ENCODE measurements at regions not wholly inside any gene's neighbourhood (a gene's known extent, or its start where the extent isn't known, plus 50 kb on each side); places are given as distances from the start of the nearest gene placed in this dataset.

GRCh38 chr6:149127212-149127611 lies 190.3 kb upstream of the TAB2 start:
- DNase-seq (ENCODE audit: low read depth) = peak; percentile 66
- TF ChIP-seq, protein P1, sequence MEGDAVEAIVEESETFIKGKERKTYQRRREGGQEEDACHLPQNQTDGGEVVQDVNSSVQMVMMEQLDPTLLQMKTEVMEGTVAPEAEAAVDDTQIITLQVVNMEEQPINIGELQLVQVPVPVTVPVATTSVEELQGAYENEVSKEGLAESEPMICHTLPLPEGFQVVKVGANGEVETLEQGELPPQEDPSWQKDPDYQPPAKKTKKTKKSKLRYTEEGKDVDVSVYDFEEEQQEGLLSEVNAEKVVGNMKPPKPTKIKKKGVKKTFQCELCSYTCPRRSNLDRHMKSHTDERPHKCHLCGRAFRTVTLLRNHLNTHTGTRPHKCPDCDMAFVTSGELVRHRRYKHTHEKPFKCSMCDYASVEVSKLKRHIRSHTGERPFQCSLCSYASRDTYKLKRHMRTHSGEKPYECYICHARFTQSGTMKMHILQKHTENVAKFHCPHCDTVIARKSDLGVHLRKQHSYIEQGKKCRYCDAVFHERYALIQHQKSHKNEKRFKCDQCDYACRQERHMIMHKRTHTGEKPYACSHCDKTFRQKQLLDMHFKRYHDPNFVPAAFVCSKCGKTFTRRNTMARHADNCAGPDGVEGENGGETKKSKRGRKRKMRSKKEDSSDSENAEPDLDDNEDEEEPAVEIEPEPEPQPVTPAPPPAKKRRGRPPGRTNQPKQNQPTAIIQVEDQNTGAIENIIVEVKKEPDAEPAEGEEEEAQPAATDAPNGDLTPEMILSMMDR (IDR thresholded peaks at IDR 0.05; ENCODE audit: low read length, missing control alignments) = no peak
- H3K4me3 ChIP-seq (replicated peaks; ENCODE audit: low read depth, low read length) = no peak overlapping the region

DNA sequence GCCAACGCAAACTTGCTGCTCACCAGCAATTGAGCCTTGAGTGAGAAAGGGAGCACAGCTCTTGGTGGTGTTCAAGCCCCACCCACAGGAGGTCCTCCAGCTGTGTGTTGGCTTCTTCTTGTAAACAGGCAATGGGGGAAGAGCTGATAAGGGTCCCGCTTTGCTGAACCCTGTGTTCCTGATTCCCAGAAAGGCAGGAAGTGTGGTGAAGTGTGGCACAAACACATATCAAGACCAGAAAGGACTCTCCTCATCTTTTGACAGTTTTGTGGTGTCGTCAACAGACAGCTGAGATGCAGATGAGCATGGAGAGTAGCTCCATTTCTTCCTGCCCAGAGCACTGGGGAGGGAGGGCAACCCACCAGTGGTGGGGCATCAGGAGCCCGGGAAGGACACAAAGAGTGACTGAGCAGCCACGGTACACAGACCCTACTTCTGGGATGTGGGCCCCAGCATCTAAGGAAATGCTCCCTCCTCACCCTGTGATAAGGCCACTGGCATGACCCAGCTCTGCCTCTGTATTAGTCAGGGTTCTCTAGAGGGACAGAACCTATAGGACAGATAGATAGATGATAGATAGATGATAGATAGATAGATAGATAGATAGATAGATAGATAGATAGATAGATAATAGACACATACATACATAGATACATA lies 188.9 kb upstream of the TAB2 start:
- no peak for DNase-seq (ENCODE audit: low read depth)
- H3K4me3 ChIP-seq (replicated peaks; ENCODE audit: low read depth, low read length) = no peak overlapping the region
- TF ChIP-seq, protein P1 (IDR thresholded peaks at IDR 0.05; ENCODE audit: low read length, missing control alignments) = no peak

- TF ChIP-seq, protein P1 (IDR thresholded peaks at IDR 0.05; ENCODE audit: low read length, missing control alignments) = no peak
- peak; percentile 54 for DNase-seq (ENCODE audit: low read depth)
- H3K4me3 ChIP-seq (replicated peaks; ENCODE audit: low read depth, low read length) = no peak overlapping the region
Observed at GRCh38 chr6:149129371-149130077, 188.0 kb upstream of the TAB2 start.

GRCh38 chr6:149130090-149130489 lies 187.4 kb upstream of the TAB2 start:
- TF ChIP-seq, protein P1 (IDR thresholded peaks at IDR 0.05; ENCODE audit: low read length, missing control alignments) = no peak
- no peak for DNase-seq (ENCODE audit: low read depth)
- no peak overlapping the region for H3K4me3 ChIP-seq (replicated peaks; ENCODE audit: low read depth, low read length)

DNA sequence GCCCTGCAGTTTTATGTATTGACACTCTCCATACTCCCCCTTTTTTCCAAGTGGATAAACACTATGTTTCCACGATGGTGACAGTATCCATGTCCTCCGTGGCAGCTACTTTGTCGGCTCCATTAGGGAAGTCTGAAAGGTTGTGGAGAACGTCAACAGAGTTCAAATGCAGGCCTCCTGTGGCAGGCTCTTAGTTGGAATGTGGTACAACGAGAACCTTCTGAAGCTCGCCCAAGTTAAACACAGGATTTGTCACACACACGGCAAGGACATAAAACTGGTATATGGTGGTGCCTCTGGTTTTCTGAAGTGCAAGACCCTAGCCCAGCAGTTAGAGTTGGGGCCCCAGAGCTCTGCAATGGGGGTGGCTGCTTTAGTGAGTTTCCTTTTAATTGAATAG lies 187.0 kb upstream of the TAB2 start:
- H3K4me3 ChIP-seq (replicated peaks; ENCODE audit: low read depth, low read length) = no peak overlapping the region
- TF ChIP-seq, protein P1 (IDR thresholded peaks at IDR 0.05; ENCODE audit: low read length, missing control alignments) = no peak
- DNase-seq (ENCODE audit: low read depth) = no peak

GRCh38 chr6:149131891-149132290 lies 185.6 kb upstream of the TAB2 start:
- DNase-seq (ENCODE audit: low read depth) = no peak
- TF ChIP-seq, protein P1 (IDR thresholded peaks at IDR 0.05; ENCODE audit: low read length, missing control alignments) = no peak
- H3K4me3 ChIP-seq (replicated peaks; ENCODE audit: low read depth, low read length) = no peak overlapping the region
